ENCODE measurements at regions not wholly inside any gene's neighbourhood (a gene's known extent, or its start where the extent isn't known, plus 50 kb on each side); places are given as distances from the start of the nearest gene placed in this dataset.
A peak's percentile ranks its signal among the peaks of the same experiment; 100 is the strongest.
"Not testable (repeated sequence)": the region's sequence is repeated elsewhere in the genome, so short reads cannot be mapped to it uniquely, and the experiment has no call there.

GRCh38 chr10:14425034-14425433 lies 94.3 kb upstream of the FRMD4A start:
- no peak for DNase-seq (ENCODE audit: low read depth in 3 of 3)

GRCh38 chr10:14423111-14423744 lies 92.5 kb upstream of the FRMD4A start:
- DNase-seq (ENCODE audit: low read depth in 3 of 3): no peak

GRCh38 chr10:14422431-14422830 lies 91.7 kb upstream of the FRMD4A start:
- no peak for DNase-seq (ENCODE audit: low read depth in 3 of 3)

GRCh38 chr10:14421941-14422340 lies 91.2 kb upstream of the FRMD4A start:
- DNase-seq (ENCODE audit: low read depth in 3 of 3): no peak

- not testable (repeated sequence) for DNase-seq (ENCODE audit: low read depth in 3 of 3)
Observed at GRCh38 chr10:14417336-14417735, 86.6 kb upstream of the FRMD4A start.

- no peak for DNase-seq (ENCODE audit: low read depth in 3 of 3)
Observed at GRCh38 chr10:14416308-14416700, 85.6 kb upstream of the FRMD4A start.

GRCh38 chr10:14415676-14416307 lies 85.1 kb upstream of the FRMD4A start:
- DNase-seq (ENCODE audit: low read depth in 3 of 3): no peak

- no peak for DNase-seq (ENCODE audit: low read depth in 3 of 3)
Observed at GRCh38 chr10:14414901-14415300, 84.2 kb upstream of the FRMD4A start.

GRCh38 chr10:14413523-14413922 lies 82.8 kb upstream of the FRMD4A start:
- no peak for DNase-seq (ENCODE audit: low read depth in 3 of 3)

- no peak for DNase-seq (ENCODE audit: low read depth in 3 of 3)
Observed at GRCh38 chr10:14412624-14413023, 81.9 kb upstream of the FRMD4A start.

- no peak for DNase-seq (ENCODE audit: low read depth in 3 of 3)
Observed at GRCh38 chr10:14409856-14410458, 79.2 kb upstream of the FRMD4A start.

- peak; percentile 36 to 53 (median 37) for DNase-seq (ENCODE audit: low read depth in 3 of 3)
Observed at GRCh38 chr10:14409247-14409646, 78.5 kb upstream of the FRMD4A start.

- DNase-seq (ENCODE audit: low read depth in 3 of 3): no peak
Observed at GRCh38 chr10:14408139-14408538, 77.4 kb upstream of the FRMD4A start.

- no peak for DNase-seq (ENCODE audit: low read depth in 3 of 3)
Observed at GRCh38 chr10:14407567-14407966, 76.8 kb upstream of the FRMD4A start.

- no peak for DNase-seq (ENCODE audit: low read depth in 3 of 3)
Observed at GRCh38 chr10:14405076-14406065, 74.6 kb upstream of the FRMD4A start.

GRCh38 chr10:14403881-14404623 lies 73.3 kb upstream of the FRMD4A start:
- DNase-seq (ENCODE audit: low read depth in 3 of 3): no peak

GRCh38 chr10:14403359-14403758 lies 72.6 kb upstream of the FRMD4A start:
- no peak for DNase-seq (ENCODE audit: low read depth in 3 of 3)

- DNase-seq (ENCODE audit: low read depth in 3 of 3): no peak
Observed at GRCh38 chr10:14399641-14400040, 68.9 kb upstream of the FRMD4A start.

GRCh38 chr10:14397066-14397465 lies 66.3 kb upstream of the FRMD4A start:
- DNase-seq (ENCODE audit: low read depth in 3 of 3): no peak

- no peak for DNase-seq (ENCODE audit: low read depth in 3 of 3)
Observed at GRCh38 chr10:14396411-14397048, 65.8 kb upstream of the FRMD4A start.

GRCh38 chr10:14394179-14394578 lies 63.5 kb upstream of the FRMD4A start:
- no peak for DNase-seq (ENCODE audit: low read depth in 3 of 3)
